ENCODE measurements at regions not wholly inside any gene's neighbourhood (a gene's known extent, or its start where the extent isn't known, plus 50 kb on each side); places are given as distances from the start of the nearest gene placed in this dataset.

- H3K27ac ChIP-seq (ENCODE audit: insufficient read depth, low read depth, low read length, poor library complexity, severe bottlenecking): no peak overlapping the region
- H3K36me3 ChIP-seq (ENCODE audit: control insufficient read depth, insufficient read depth, low read length): no peaks in the 10 kb centered on the region
- H3K9me3 ChIP-seq (ENCODE audit: control insufficient read depth, low read length): no peaks in the 10 kb centered on the region
- H3K27me3 ChIP-seq (ENCODE audit: control insufficient read depth, insufficient read depth, low read length, poor library complexity, severe bottlenecking): no peaks in the 10 kb centered on the region
- H3K4me3 ChIP-seq (ENCODE audit: insufficient read depth, low read depth, low read length): no peak overlapping the region
- peaks cover 18% of the 10 kb centered on the region for H3K4me1 ChIP-seq (ENCODE audit: control insufficient read depth, insufficient read depth, low read length)
- WGBS, 2 experiments: 87 to 88% methylated on average over 13 to 14 of the region's 14 CpGs
Measured at GRCh38 chr2:43129676-43130547, 96.5 kb downstream of the ZFP36L2 start.

GRCh38 chr2:43128559-43128955 lies 97.8 kb downstream of the ZFP36L2 start:
- H3K9me3 ChIP-seq (ENCODE audit: control insufficient read depth, low read length): no peaks in the 10 kb centered on the region
- H3K36me3 ChIP-seq (ENCODE audit: control insufficient read depth, insufficient read depth, low read length): no peaks in the 10 kb centered on the region
- H3K27me3 ChIP-seq (ENCODE audit: control insufficient read depth, insufficient read depth, low read length, poor library complexity, severe bottlenecking): no peaks in the 10 kb centered on the region
- no peak overlapping the region for H3K27ac ChIP-seq (ENCODE audit: insufficient read depth, low read depth, low read length, poor library complexity, severe bottlenecking)
- WGBS, 2 experiments: 89 to 91% methylated on average over 5 of the region's 5 CpGs
- H3K4me1 ChIP-seq (ENCODE audit: control insufficient read depth, insufficient read depth, low read length): peaks cover 20% of the 10 kb centered on the region
- no peak overlapping the region for H3K4me3 ChIP-seq (ENCODE audit: insufficient read depth, low read depth, low read length)

- Histone ChIP-seq H3K27me3 (ENCODE audit: control insufficient read depth, insufficient read depth, low read length, poor library complexity, severe bottlenecking) (no peaks in the 10 kb centered on the region), H3K4me3 (ENCODE audit: insufficient read depth, low read depth, low read length) (no peak overlapping the region), H3K27ac (ENCODE audit: insufficient read depth, low read depth, low read length, poor library complexity, severe bottlenecking) (no peak overlapping the region), H3K9me3 (ENCODE audit: control insufficient read depth, low read length) (no peaks in the 10 kb centered on the region), H3K36me3 (ENCODE audit: control insufficient read depth, insufficient read depth, low read length) (no peaks in the 10 kb centered on the region), H3K4me1 (ENCODE audit: control insufficient read depth, insufficient read depth, low read length) (peaks cover 21% of the 10 kb centered on the region)
- 93% methylated on average over 8 of the region's 8 CpGs for WGBS, 2 experiments
Measured at GRCh38 chr2:43127941-43128558, 98.4 kb downstream of the ZFP36L2 start.

GRCh38 chr2:43127208-43127940 lies 99.0 kb downstream of the ZFP36L2 start:
- WGBS, 2 experiments: 77 to 78% methylated on average over 24 of the region's 24 CpGs
- Histone ChIP-seq H3K4me1 (ENCODE audit: control insufficient read depth, insufficient read depth, low read length) (peaks cover 21% of the 10 kb centered on the region), H3K4me3 (ENCODE audit: insufficient read depth, low read depth, low read length) (no peak overlapping the region), H3K36me3 (ENCODE audit: control insufficient read depth, insufficient read depth, low read length) (no peaks in the 10 kb centered on the region), H3K27ac (ENCODE audit: insufficient read depth, low read depth, low read length, poor library complexity, severe bottlenecking) (no peak overlapping the region), H3K27me3 (ENCODE audit: control insufficient read depth, insufficient read depth, low read length, poor library complexity, severe bottlenecking) (no peaks in the 10 kb centered on the region), H3K9me3 (ENCODE audit: control insufficient read depth, low read length) (no peaks in the 10 kb centered on the region)

GRCh38 chr2:43126817-43127207 lies 99.6 kb downstream of the ZFP36L2 start:
- Histone ChIP-seq H3K4me3 (ENCODE audit: insufficient read depth, low read depth, low read length) (no peak overlapping the region), H3K9me3 (ENCODE audit: control insufficient read depth, low read length) (no peaks in the 10 kb centered on the region), H3K27ac (ENCODE audit: insufficient read depth, low read depth, low read length, poor library complexity, severe bottlenecking) (no peak overlapping the region), H3K27me3 (ENCODE audit: control insufficient read depth, insufficient read depth, low read length, poor library complexity, severe bottlenecking) (no peaks in the 10 kb centered on the region), H3K36me3 (ENCODE audit: control insufficient read depth, insufficient read depth, low read length) (no peaks in the 10 kb centered on the region), H3K4me1 (ENCODE audit: control insufficient read depth, insufficient read depth, low read length) (peaks cover 21% of the 10 kb centered on the region)
- 92 to 93% methylated on average over 14 of the region's 14 CpGs for WGBS, 2 experiments

GRCh38 chr2:43125090-43125998 lies 101.1 kb downstream of the ZFP36L2 start:
- Histone ChIP-seq H3K4me1 (ENCODE audit: control insufficient read depth, insufficient read depth, low read length) (peaks cover 18% of the 10 kb centered on the region), H3K4me3 (ENCODE audit: insufficient read depth, low read depth, low read length) (no peak overlapping the region), H3K27me3 (ENCODE audit: control insufficient read depth, insufficient read depth, low read length, poor library complexity, severe bottlenecking) (no peaks in the 10 kb centered on the region), H3K9me3 (ENCODE audit: control insufficient read depth, low read length) (no peaks in the 10 kb centered on the region), H3K27ac (ENCODE audit: insufficient read depth, low read depth, low read length, poor library complexity, severe bottlenecking) (no peak overlapping the region), H3K36me3 (ENCODE audit: control insufficient read depth, insufficient read depth, low read length) (no peaks in the 10 kb centered on the region)
- 79% methylated on average over 12 of the region's 12 CpGs for whole genome bisulfite sequencing, 2 experiments

GRCh38 chr2:43124687-43125057 lies 101.7 kb downstream of the ZFP36L2 start:
- Histone ChIP-seq H3K27me3 (ENCODE audit: control insufficient read depth, insufficient read depth, low read length, poor library complexity, severe bottlenecking) (no peaks in the 10 kb centered on the region), H3K4me1 (ENCODE audit: control insufficient read depth, insufficient read depth, low read length) (peaks cover 12% of the 10 kb centered on the region), H3K9me3 (ENCODE audit: control insufficient read depth, low read length) (no peaks in the 10 kb centered on the region), H3K4me3 (ENCODE audit: insufficient read depth, low read depth, low read length) (no peak overlapping the region), H3K36me3 (ENCODE audit: control insufficient read depth, insufficient read depth, low read length) (no peaks in the 10 kb centered on the region), H3K27ac (ENCODE audit: insufficient read depth, low read depth, low read length, poor library complexity, severe bottlenecking) (no peak overlapping the region)
- WGBS, 2 experiments: 94 to 96% methylated on average over 8 of the region's 8 CpGs

- Histone ChIP-seq H3K27ac (ENCODE audit: insufficient read depth, low read depth, low read length, poor library complexity, severe bottlenecking) (no peak overlapping the region), H3K4me1 (ENCODE audit: control insufficient read depth, insufficient read depth, low read length) (peaks cover 10% of the 10 kb centered on the region), H3K36me3 (ENCODE audit: control insufficient read depth, insufficient read depth, low read length) (no peaks in the 10 kb centered on the region), H3K4me3 (ENCODE audit: insufficient read depth, low read depth, low read length) (no peak overlapping the region), H3K9me3 (ENCODE audit: control insufficient read depth, low read length) (no peaks in the 10 kb centered on the region), H3K27me3 (ENCODE audit: control insufficient read depth, insufficient read depth, low read length, poor library complexity, severe bottlenecking) (no peaks in the 10 kb centered on the region)
- WGBS, 2 experiments: 83 to 86% methylated on average over 9 of the region's 9 CpGs
Measured at GRCh38 chr2:43123981-43124686, 102.3 kb downstream of the ZFP36L2 start.

GRCh38 chr2:43123486-43123885 lies 102.9 kb downstream of the ZFP36L2 start:
- Histone ChIP-seq H3K36me3 (ENCODE audit: control insufficient read depth, insufficient read depth, low read length) (no peaks in the 10 kb centered on the region), H3K27ac (ENCODE audit: insufficient read depth, low read depth, low read length, poor library complexity, severe bottlenecking) (no peak overlapping the region), H3K4me1 (ENCODE audit: control insufficient read depth, insufficient read depth, low read length) (peaks cover 10% of the 10 kb centered on the region), H3K4me3 (ENCODE audit: insufficient read depth, low read depth, low read length) (no peak overlapping the region), H3K27me3 (ENCODE audit: control insufficient read depth, insufficient read depth, low read length, poor library complexity, severe bottlenecking) (no peaks in the 10 kb centered on the region), H3K9me3 (ENCODE audit: control insufficient read depth, low read length) (no peaks in the 10 kb centered on the region)
- 90 to 94% methylated on average over 8 of the region's 8 CpGs for WGBS, 2 experiments
